ENCODE measurements at regions not wholly inside any gene's neighbourhood (a gene's known extent, or its start where the extent isn't known, plus 50 kb on each side); places are given as distances from the start of the nearest gene placed in this dataset.

DNA sequence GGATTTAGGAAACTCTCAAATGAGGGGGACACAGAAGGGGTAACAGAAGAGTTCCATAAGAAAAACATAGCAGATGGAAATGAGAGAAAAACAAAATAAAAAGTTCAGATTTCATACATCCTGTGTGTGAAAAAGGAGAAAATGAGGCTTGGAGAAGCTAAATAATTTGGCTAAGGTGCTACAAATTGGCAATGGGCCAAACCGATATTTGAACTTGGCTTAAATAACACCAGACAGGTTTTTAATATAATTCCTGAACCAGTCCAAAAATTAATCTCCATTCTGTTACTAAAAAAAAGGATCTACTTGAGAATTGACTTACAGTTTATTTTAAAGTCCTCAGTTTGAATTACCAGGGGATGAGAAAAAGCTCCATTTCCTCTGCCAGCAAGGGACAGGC, 342.9 kb upstream of the DPH6 start:
- intact Hi-C loops (cut with DNase I) = no loop called here
- TF ChIP-seq, protein P1, sequence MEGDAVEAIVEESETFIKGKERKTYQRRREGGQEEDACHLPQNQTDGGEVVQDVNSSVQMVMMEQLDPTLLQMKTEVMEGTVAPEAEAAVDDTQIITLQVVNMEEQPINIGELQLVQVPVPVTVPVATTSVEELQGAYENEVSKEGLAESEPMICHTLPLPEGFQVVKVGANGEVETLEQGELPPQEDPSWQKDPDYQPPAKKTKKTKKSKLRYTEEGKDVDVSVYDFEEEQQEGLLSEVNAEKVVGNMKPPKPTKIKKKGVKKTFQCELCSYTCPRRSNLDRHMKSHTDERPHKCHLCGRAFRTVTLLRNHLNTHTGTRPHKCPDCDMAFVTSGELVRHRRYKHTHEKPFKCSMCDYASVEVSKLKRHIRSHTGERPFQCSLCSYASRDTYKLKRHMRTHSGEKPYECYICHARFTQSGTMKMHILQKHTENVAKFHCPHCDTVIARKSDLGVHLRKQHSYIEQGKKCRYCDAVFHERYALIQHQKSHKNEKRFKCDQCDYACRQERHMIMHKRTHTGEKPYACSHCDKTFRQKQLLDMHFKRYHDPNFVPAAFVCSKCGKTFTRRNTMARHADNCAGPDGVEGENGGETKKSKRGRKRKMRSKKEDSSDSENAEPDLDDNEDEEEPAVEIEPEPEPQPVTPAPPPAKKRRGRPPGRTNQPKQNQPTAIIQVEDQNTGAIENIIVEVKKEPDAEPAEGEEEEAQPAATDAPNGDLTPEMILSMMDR (IDR thresholded peaks at IDR 0.05) = no peak
- H3K27me3 ChIP-seq = no peaks in the 10 kb centered on the region
- DNase-seq = no peak
- H3K4me1 ChIP-seq = no peaks in the 10 kb centered on the region
- no peaks in the 10 kb centered on the region for H3K36me3 ChIP-seq
- no peaks in the 10 kb centered on the region for H3K9me3 ChIP-seq
- ATAC-seq = no peak
- no peak overlapping the region for H3K27ac ChIP-seq
- no peak overlapping the region for H3K4me3 ChIP-seq

DNA sequence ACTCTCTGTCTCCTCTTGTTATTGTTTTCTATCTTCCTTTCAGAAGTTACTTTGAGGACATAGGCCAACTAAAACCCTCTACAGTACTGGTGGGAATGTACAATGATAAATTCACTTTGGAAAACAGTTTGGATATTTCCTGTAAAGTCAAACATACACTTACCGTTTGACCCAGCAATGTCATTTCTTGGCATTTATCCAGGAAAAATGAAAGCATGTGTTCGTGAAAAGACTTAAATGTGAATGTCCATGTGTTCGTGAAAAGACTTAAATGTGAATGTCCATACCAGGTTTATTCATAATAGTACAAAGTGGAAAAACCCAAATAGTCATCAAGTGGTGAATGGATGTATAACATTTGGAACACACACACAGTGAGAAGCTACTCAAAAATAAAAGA, 361.5 kb upstream of the DPH6 start:
- H3K4me3 ChIP-seq = no peak overlapping the region
- TF ChIP-seq, protein P1 (IDR thresholded peaks at IDR 0.05) = no peak
- H3K9me3 ChIP-seq = peaks cover 0 to 6% of the 10 kb centered on the region in 2 donors
- no peak for ATAC-seq
- no peaks in the 10 kb centered on the region for H3K36me3 ChIP-seq
- no peak overlapping the region for H3K27ac ChIP-seq
- peak in 2 of 4 donors; percentile 37 to 54 for DNase-seq
- H3K4me1 ChIP-seq = no peaks in the 10 kb centered on the region
- H3K27me3 ChIP-seq = no peaks in the 10 kb centered on the region
- intact Hi-C loops (cut with DNase I) = no loop called here

DNA sequence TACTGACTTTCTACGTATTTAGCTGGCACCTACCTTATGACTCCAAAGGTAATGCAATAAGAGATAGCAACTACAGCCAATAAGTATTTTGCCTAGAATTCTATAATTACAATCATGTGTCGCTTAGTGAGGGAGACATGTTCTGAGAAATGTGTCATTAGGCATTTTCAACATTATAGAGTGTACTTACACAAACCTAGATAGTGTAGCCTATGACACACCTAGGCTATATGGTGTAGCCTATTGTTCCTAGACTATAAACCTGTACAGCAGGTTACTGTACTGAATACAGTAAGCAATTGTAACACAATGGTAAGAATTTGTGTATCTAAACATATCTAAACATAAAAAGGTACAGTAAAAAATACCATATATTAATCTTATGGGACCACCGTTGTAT, 363.4 kb upstream of the DPH6 start:
- H3K4me3 ChIP-seq = no peak overlapping the region
- no peaks in the 10 kb centered on the region for H3K36me3 ChIP-seq
- no peaks in the 10 kb centered on the region for H3K4me1 ChIP-seq
- TF ChIP-seq, protein P1 (IDR thresholded peaks at IDR 0.05) = no peak
- intact Hi-C loops (cut with DNase I) = no loop called here
- no peaks in the 10 kb centered on the region for H3K27me3 ChIP-seq
- H3K27ac ChIP-seq = no peak overlapping the region
- peaks cover 0 to 6% of the 10 kb centered on the region in 2 donors for H3K9me3 ChIP-seq
- DNase-seq (no peak), ATAC-seq (no peak)

DNA sequence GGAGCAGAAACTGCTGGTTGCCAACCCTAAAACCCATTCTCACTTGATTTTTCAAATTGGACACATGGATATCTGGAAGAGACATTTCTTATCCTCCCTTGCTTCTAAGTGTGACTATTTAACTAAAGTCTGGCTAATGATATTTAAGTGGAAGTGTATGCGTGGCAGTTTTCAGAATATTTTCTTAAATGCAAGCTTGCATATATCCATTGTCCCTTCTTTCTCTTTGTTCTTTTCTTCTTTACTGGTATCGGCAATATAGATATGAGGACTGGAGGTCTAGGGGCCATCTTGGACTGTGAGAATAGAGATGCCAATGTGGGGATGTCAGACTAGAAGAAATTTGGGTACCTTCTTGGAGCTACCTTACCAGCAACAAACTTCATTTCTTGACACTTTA, 364.3 kb upstream of the DPH6 start:
- no peaks in the 10 kb centered on the region for H3K27me3 ChIP-seq
- no peak overlapping the region for H3K27ac ChIP-seq
- H3K36me3 ChIP-seq = no peaks in the 10 kb centered on the region
- H3K4me1 ChIP-seq = no peaks in the 10 kb centered on the region
- TF ChIP-seq, protein P1 (IDR thresholded peaks at IDR 0.05) = no peak
- ATAC-seq (no peak), DNase-seq (no peak)
- intact Hi-C loops (cut with DNase I) = no loop called here
- H3K9me3 ChIP-seq = peaks cover 0 to 13% of the 10 kb centered on the region in 2 donors
- H3K4me3 ChIP-seq = no peak overlapping the region

DNA sequence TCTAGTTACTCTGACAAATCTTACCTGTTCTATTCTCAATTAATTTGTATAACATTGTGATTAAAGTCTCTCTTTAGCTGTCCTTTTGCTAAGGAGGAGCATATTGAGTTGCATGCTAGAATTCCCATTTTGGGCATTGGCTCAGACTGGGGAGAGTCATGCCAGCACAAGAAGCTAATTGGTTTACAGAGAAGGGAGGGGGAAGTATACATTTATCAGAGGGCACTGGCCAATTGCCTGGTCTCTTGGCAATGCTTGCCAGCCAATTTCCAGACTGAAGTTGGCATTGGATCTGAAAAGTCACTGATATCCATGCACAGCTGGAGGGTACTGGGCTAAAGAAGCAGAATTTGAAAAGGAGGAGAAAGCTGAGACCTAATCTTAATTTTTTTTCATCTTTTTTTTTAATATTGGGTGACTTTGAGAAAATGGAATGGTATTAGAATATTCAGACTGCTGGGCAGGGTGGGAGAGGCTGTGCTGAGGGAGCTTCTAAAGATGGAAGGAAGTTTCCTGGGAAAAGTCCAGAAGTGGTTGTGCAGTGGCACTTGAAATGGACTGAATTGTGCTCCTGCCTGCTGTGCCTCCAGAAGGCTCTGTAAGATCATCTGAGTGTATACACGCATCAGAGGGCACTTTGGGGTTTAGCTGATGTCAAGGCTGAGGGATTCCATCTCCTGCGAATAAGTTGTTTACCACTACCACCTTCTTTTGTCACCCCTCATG, 365.2 kb upstream of the DPH6 start:
- Histone ChIP-seq H3K27me3 (no peaks in the 10 kb centered on the region), H3K9me3 (peaks cover 0 to 18% of the 10 kb centered on the region in 2 donors), H3K4me1 (no peaks in the 10 kb centered on the region), H3K36me3 (no peaks in the 10 kb centered on the region), H3K4me3 (no peak overlapping the region), H3K27ac (no peak overlapping the region)
- intact Hi-C loops (cut with DNase I) = no loop called here
- DNase-seq = no peak
- ATAC-seq = no peak
- TF ChIP-seq, protein P1 (IDR thresholded peaks at IDR 0.05) = no peak
